OCI-LY3 (cell line): ENCODE measurements at regions not wholly inside any gene's neighbourhood (a gene's known extent, or its start where the extent isn't known, plus 50 kb on each side); places are given as distances from the start of the nearest gene placed in this dataset.

Source experiments
- H2AFZ ChIP-seq: fragments of 200-600, 300-600 bp; shearing (Covaris generic); 2 replicates; pipeline ENCODE4 v1.6.0; 2014; ENCODE audit warnings: antibody characterized with exemption, low read depth, low read length
- H3K27ac ChIP-seq: fragments of 200-600, 300-600 bp; sonication (generic); 2 replicates; pipeline ENCODE4 v1.5.1; 2014; ENCODE audit warnings: mild to moderate bottlenecking, low read length, moderate library complexity, mixed read lengths
- H3K27me3 ChIP-seq: fragments of 200-600, 300-600 bp; sonication (generic); 2 replicates; pipeline ENCODE4 v1.6.1; 2014; ENCODE audit warnings: low read depth, low read length, mixed read lengths
- H3K36me3 ChIP-seq: fragments of 200-600, 300-600 bp; sonication (generic); replicated peaks from 2 replicates; pipeline ENCODE3; 2014; ENCODE audit warnings: low read depth, low read length, mixed read lengths
- H3K4me1 ChIP-seq: fragments of 300-600, 200-600 bp; sonication (generic); 2 replicates; pipeline ENCODE4 v1.6.1; 2014; ENCODE audit warnings: low read length, mixed read lengths
- H3K4me2 ChIP-seq: fragments of 200-600, 300-600 bp; sonication (generic); 2 replicates; pipeline ENCODE4 v1.6.1; 2014; ENCODE audit warnings: low read length, mixed read lengths
- H3K4me3 ChIP-seq: fragments of 300-600, 200-600 bp; sonication (generic); 2 replicates; pipeline ENCODE4 v1.5.1; 2014; ENCODE audit warnings: antibody characterized with exemption, mild to moderate bottlenecking, low read length, moderate library complexity
- H3K79me2 ChIP-seq: fragments of 300-600, 200-600 bp; shearing (Covaris generic); 2 replicates; pipeline ENCODE4 v1.6.1; 2014; ENCODE audit warnings: mild to moderate bottlenecking, low read length, mixed read lengths
- H3K9ac ChIP-seq: fragments of 300-600, 200-600 bp; shearing (Covaris generic); 2 replicates; pipeline ENCODE4 v1.6.0; 2014; ENCODE audit warnings: mild to moderate bottlenecking, low read length, moderate library complexity
- H3K9me3 ChIP-seq: fragments of 200-600, 300-600 bp; shearing (Covaris generic); 2 replicates; pipeline ENCODE4 v1.6.1; 2014; ENCODE audit warnings: low read length, mixed read lengths; ENCODE audit not compliant: insufficient read depth
- H4K20me1 ChIP-seq: fragments of 200-600, 300-600 bp; sonication (generic); 2 replicates; pipeline ENCODE4 v1.6.1; 2016; ENCODE audit warnings: low read length, mixed read lengths; ENCODE audit not compliant: insufficient read depth
- CTCF ChIP-seq: fragments of 200-600, 300-600 bp; sonication (generic); IDR thresholded peaks from 2 replicates; pipeline ENCODE4 v1.5.1; 2014; ENCODE audit warnings: antibody characterized with exemption, low read length, low read depth
- EZH2phosphoT487 ChIP-seq: fragments of 200-600 bp; shearing (Covaris generic); IDR thresholded peaks from 2 replicates; pipeline ENCODE4 v1.6.1; 2018; ENCODE audit warnings: antibody characterized with exemption, mixed run types, low read depth

- H3K9me3 ChIP-seq = no peaks in the 10 kb centered on the region
- H3K27me3 ChIP-seq = no peaks in the 10 kb centered on the region
- no peaks in the 10 kb centered on the region for H4K20me1 ChIP-seq
- no peak overlapping the region for H3K4me3 ChIP-seq
- H3K4me1 ChIP-seq = no peaks in the 10 kb centered on the region
- H3K27ac ChIP-seq = no peak overlapping the region
- H3K79me2 ChIP-seq = no peaks in the 10 kb centered on the region
- H2AFZ ChIP-seq = no peak overlapping the region
- H3K4me2 ChIP-seq = no peak overlapping the region
- H3K9ac ChIP-seq = no peak overlapping the region
- TF ChIP-seq CTCF = no peak
- TF ChIP-seq EZH2phosphoT487 = no peak
- H3K36me3 ChIP-seq = no peaks in the 10 kb centered on the region
These were observed 190.5 kb upstream of the CHD1 start for GRCh38 chr5:99119326-99119725.

- Histone ChIP-seq H2AFZ (no peak overlapping the region), H3K27me3 (no peaks in the 10 kb centered on the region), H3K4me2 (no peak overlapping the region), H3K36me3 (no peaks in the 10 kb centered on the region), H3K79me2 (no peaks in the 10 kb centered on the region), H3K9ac (no peak overlapping the region), H3K4me3 (no peak overlapping the region), H3K9me3 (no peaks in the 10 kb centered on the region), H3K27ac (no peak overlapping the region), H4K20me1 (no peaks in the 10 kb centered on the region), H3K4me1 (no peaks in the 10 kb centered on the region)
- no peak for TF ChIP-seq EZH2phosphoT487
- no peak for TF ChIP-seq CTCF
These were observed 187.7 kb upstream of the CHD1 start for GRCh38 chr5:99116526-99116925.

GRCh38 chr5:99109894-99110293, 181.1 kb upstream of the CHD1 start:
- Histone ChIP-seq H3K4me1 (no peaks in the 10 kb centered on the region), H3K4me3 (no peak overlapping the region), H3K36me3 (no peaks in the 10 kb centered on the region), H3K79me2 (no peaks in the 10 kb centered on the region), H3K9me3 (no peaks in the 10 kb centered on the region), H3K9ac (no peak overlapping the region), H4K20me1 (no peaks in the 10 kb centered on the region), H3K27ac (no peak overlapping the region), H2AFZ (no peak overlapping the region), H3K27me3 (no peaks in the 10 kb centered on the region), H3K4me2 (no peak overlapping the region)
- TF ChIP-seq CTCF (no peak), EZH2phosphoT487 (no peak)

GRCh38 chr5:99105216-99105615, 176.4 kb upstream of the CHD1 start:
- Histone ChIP-seq H3K4me2 (no peak overlapping the region), H3K27me3 (no peaks in the 10 kb centered on the region), H3K27ac (no peak overlapping the region), H3K4me3 (no peak overlapping the region), H3K79me2 (no peaks in the 10 kb centered on the region), H2AFZ (no peak overlapping the region), H3K9me3 (no peaks in the 10 kb centered on the region), H3K9ac (no peak overlapping the region), H4K20me1 (no peaks in the 10 kb centered on the region), H3K36me3 (no peaks in the 10 kb centered on the region), H3K4me1 (peaks cover 7% of the 10 kb centered on the region; the same call in 1 of the 2 replicates)
- TF ChIP-seq EZH2phosphoT487 = no peak
- no peak for TF ChIP-seq CTCF
